GM13976 (cell line): ENCODE measurements at regions not wholly inside any gene's neighbourhood (a gene's known extent, or its start where the extent isn't known, plus 50 kb on each side); places are given as distances from the start of the nearest gene placed in this dataset.
A peak's percentile ranks its signal among the peaks of the same experiment; 100 is the strongest.

ENCODE experiments used
- DNase-seq: peaks from one replicate; pipeline ENCODE4 v3.0.0; 2012; ENCODE audit warnings: low spot score
- CTCF ChIP-seq: IDR thresholded peaks from 2 replicates; pipeline ENCODE4 v1.5.1; 2012; ENCODE audit warnings: borderline replicate concordance, mild to moderate bottlenecking; ENCODE audit not compliant: insufficient read depth; ENCODE audit errors: extremely low read depth, missing control alignments, control extremely low read depth
- in situ Hi-C: fragments of 300-500 bp; cut with MboI; formaldehyde crosslinking; loops from one replicate; pipeline ENCODE4 v1.12.0; 2022; ENCODE audit warnings: low sequenced_read_pairs, mixed read lengths, inconsistent platforms; ENCODE audit not compliant: unreplicated experiment

DNA sequence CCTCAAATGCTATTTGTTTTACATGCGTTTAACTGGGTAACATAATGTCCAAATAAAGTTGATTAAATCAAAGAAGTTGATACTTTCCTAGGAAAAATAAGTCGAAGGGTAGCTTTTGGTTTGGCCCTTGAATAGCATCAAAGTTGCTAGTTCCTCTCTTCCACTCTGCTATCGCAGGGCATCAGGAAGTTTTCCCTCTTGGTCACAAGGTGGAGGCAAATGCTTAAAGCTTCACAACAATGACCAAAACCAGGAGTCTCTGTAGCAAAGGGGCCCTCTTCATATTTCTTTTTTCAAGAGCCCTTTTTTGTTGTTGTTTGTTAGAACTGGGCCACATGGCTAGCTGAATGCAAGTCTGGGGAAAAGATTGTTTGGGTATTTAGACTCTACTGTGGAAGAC, 668.4 kb downstream of the KCNT2 start:
- DNase-seq = no peak
- in situ Hi-C loops = no loop called here
- TF ChIP-seq CTCF = peak; percentile 14

DNA sequence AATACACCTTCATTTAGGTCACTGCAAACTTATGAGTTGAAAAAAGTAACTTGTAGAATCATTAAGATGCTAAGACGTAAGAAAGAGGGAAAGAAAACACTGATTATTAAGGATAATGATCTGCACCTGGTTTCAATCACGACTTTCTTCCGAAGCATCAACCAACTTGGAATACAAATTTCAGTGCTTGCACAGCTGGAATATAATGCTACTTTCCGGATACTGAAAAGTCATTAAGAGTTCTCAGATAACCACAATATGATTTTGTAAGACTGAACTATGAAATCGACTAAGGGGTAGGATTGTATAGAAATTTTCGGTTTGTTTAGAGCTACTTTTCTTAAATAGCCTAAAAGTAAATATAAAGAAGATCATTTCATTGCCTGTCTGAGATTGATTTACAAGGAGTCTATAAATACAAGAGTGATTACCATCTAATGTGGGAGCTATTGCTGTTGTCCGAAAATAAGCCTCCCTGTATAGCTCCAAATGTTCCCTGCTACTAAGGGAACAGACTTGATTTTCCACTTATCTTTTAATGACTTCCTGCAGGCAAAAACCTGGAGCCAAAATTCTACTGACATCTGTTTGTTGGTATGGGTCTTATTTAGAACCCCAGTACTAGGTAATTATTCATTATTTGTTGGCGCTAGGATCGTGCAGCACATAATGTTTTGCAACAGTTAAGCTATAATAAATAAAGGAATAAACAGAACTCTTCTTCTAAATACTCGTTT, 673.3 kb downstream of the KCNT2 start:
- no peak for TF ChIP-seq CTCF
- DNase-seq = no peak
- in situ Hi-C loops = no loop called here

- TF ChIP-seq CTCF = no peak
- no peak for DNase-seq
- in situ Hi-C loops = no loop called here
Measured at GRCh38 chr1:195933835-195934234, 674.4 kb downstream of the KCNT2 start.

- in situ Hi-C loops = no loop called here
- no peak for DNase-seq
- no peak for TF ChIP-seq CTCF
Measured at GRCh38 chr1:195915826-195916225, 692.4 kb downstream of the KCNT2 start.

GRCh38 chr1:195909061-195909460, 699.2 kb downstream of the KCNT2 start:
- no peak for TF ChIP-seq CTCF
- DNase-seq = no peak
- in situ Hi-C loops = no loop called here

DNA sequence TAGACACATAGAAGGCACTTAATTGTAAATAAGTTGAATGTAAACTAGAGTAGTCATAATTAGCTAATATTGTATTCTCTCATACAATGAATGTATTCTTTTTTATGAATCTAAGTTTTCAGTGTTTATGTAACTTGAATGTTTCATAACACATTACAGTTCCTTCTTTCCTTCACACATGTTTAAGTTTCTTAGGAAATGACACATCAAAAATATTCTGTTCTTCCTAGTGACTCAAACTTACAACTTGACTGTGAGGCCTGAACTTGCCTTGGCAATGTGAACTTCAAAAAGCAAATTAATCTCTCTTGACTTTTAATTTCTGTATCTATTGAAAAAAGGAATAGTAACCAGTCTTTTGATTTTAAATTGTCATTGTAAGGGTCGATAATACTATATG, 700.1 kb downstream of the KCNT2 start:
- in situ Hi-C loops = no loop called here
- TF ChIP-seq CTCF = no peak
- no peak for DNase-seq
